GM12878 (cell line): ENCODE measurements at regions not wholly inside any gene's neighbourhood (a gene's known extent, or its start where the extent isn't known, plus 50 kb on each side); places are given as distances from the start of the nearest gene placed in this dataset.

Source experiments
- CHD4 ChIP-seq: fragments of 200-600 bp; sonication (generic); IDR thresholded peaks from 2 replicates; pipeline ENCODE4 v1.6.1; 2016; ENCODE audit warnings: mild to moderate bottlenecking
- NR2C2 ChIP-seq: IDR thresholded peaks from 2 replicates; pipeline ENCODE4 v1.6.1; 2011; ENCODE audit warnings: borderline replicate concordance, low read depth; ENCODE audit not compliant: control insufficient read depth, insufficient read length
- PAX8 ChIP-seq: fragments of 450-650 bp; IDR thresholded peaks from 2 replicates; pipeline ENCODE4 v1.6.1; 2017; ENCODE audit warnings: mild to moderate bottlenecking, moderate library complexity
- RUNX3 ChIP-seq: IDR thresholded peaks from 2 replicates; pipeline ENCODE4 v1.6.1; 2012; ENCODE audit warnings: low read length, inconsistent platforms
- TF ChIP-seq, protein P1 (sequence below): fragments of 450-650 bp; IDR thresholded peaks from 2 replicates; pipeline ENCODE4 v1.6.1; 2017; ENCODE audit warnings: mild to moderate bottlenecking, moderate library complexity
- TF ChIP-seq, protein P2 (sequence below): fragments of 450-650 bp; IDR thresholded peaks from 2 replicates; pipeline ENCODE4 v1.6.1; 2017; ENCODE audit warnings: mild to moderate bottlenecking, low read depth, inconsistent platforms; ENCODE audit not compliant: poor library complexity, severe bottlenecking
- TF ChIP-seq, protein P3 (sequence below): fragments of 150-350 bp; IDR thresholded peaks from 2 replicates; pipeline ENCODE4 v1.6.1; 2014; ENCODE audit warnings: mild to moderate bottlenecking, low read depth, low read length

DNA sequence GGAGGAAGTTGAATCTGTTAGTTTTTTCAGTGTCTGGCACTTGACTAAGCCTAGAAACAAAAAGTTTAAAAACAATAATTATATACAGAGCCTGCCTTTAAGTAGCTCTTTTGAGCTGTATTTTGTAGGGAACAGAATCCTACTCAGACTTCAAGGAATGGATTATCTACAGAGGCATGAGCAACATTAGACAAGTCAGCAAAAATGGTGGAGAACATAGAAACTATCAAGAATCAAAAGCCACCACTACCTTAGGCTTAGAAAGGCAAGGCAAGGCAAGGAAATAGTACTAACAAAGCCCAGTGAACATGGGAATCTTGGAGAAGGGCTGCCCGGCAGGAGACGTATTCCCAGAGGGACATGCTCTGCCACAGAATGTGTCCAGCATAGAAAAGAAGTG is 353.6 kb upstream of the FAT3 start (continued):
- TF ChIP-seq, protein P1, sequence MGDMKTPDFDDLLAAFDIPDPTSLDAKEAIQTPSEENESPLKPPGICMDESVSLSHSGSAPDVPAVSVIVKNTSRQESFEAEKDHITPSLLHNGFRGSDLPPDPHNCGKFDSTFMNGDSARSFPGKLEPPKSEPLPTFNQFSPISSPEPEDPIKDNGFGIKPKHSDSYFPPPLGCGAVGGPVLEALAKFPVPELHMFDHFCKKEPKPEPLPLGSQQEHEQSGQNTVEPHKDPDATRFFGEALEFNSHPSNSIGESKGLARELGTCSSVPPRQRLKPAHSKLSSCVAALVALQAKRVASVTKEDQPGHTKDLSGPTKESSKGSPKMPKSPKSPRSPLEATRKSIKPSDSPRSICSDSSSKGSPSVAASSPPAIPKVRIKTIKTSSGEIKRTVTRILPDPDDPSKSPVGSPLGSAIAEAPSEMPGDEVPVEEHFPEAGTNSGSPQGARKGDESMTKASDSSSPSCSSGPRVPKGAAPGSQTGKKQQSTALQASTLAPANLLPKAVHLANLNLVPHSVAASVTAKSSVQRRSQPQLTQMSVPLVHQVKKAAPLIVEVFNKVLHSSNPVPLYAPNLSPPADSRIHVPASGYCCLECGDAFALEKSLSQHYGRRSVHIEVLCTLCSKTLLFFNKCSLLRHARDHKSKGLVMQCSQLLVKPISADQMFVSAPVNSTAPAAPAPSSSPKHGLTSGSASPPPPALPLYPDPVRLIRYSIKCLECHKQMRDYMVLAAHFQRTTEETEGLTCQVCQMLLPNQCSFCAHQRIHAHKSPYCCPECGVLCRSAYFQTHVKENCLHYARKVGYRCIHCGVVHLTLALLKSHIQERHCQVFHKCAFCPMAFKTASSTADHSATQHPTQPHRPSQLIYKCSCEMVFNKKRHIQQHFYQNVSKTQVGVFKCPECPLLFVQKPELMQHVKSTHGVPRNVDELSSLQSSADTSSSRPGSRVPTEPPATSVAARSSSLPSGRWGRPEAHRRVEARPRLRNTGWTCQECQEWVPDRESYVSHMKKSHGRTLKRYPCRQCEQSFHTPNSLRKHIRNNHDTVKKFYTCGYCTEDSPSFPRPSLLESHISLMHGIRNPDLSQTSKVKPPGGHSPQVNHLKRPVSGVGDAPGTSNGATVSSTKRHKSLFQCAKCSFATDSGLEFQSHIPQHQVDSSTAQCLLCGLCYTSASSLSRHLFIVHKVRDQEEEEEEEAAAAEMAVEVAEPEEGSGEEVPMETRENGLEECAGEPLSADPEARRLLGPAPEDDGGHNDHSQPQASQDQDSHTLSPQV: no peak
- TF ChIP-seq PAX8 (no peak), CHD4 (no peak), NR2C2 (no peak), RUNX3 (no peak)
- TF ChIP-seq, protein P2, sequence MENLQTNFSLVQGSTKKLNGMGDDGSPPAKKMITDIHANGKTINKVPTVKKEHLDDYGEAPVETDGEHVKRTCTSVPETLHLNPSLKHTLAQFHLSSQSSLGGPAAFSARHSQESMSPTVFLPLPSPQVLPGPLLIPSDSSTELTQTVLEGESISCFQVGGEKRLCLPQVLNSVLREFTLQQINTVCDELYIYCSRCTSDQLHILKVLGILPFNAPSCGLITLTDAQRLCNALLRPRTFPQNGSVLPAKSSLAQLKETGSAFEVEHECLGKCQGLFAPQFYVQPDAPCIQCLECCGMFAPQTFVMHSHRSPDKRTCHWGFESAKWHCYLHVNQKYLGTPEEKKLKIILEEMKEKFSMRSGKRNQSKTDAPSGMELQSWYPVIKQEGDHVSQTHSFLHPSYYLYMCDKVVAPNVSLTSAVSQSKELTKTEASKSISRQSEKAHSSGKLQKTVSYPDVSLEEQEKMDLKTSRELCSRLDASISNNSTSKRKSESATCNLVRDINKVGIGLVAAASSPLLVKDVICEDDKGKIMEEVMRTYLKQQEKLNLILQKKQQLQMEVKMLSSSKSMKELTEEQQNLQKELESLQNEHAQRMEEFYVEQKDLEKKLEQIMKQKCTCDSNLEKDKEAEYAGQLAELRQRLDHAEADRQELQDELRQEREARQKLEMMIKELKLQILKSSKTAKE: no peak
- TF ChIP-seq, protein P3, sequence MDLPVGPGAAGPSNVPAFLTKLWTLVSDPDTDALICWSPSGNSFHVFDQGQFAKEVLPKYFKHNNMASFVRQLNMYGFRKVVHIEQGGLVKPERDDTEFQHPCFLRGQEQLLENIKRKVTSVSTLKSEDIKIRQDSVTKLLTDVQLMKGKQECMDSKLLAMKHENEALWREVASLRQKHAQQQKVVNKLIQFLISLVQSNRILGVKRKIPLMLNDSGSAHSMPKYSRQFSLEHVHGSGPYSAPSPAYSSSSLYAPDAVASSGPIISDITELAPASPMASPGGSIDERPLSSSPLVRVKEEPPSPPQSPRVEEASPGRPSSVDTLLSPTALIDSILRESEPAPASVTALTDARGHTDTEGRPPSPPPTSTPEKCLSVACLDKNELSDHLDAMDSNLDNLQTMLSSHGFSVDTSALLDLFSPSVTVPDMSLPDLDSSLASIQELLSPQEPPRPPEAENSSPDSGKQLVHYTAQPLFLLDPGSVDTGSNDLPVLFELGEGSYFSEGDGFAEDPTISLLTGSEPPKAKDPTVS: no peak
